Fibroblast of skin of right quadriceps (primary cell): ENCODE measurements at regions not wholly inside any gene's neighbourhood (a gene's known extent, or its start where the extent isn't known, plus 50 kb on each side); places are given as distances from the start of the nearest gene placed in this dataset.
"Not testable (repeated sequence)": the region's sequence is repeated elsewhere in the genome, so short reads cannot be mapped to it uniquely, and the experiment has no call there.

Experiments
- DNase-seq: peaks from one replicate; pipeline ENCODE4 v3.0.0-alpha.2; 2013

GRCh38 chr15:29648415-29648814 is 173.9 kb downstream of the TJP1 start:
- DNase-seq, result not testable (repeated sequence)

GRCh38 chr15:29645841-29646240 is 176.4 kb downstream of the TJP1 start:
- no peak for DNase-seq

- DNase-seq, result not testable (repeated sequence)
These were observed 177.9 kb downstream of the TJP1 start for GRCh38 chr15:29644361-29644760.

GRCh38 chr15:29638781-29639180 is 183.5 kb downstream of the TJP1 start:
- no peak for DNase-seq

GRCh38 chr15:29638011-29638410 is 184.3 kb downstream of the TJP1 start:
- no peak for DNase-seq

- no peak for DNase-seq
These were observed 184.7 kb downstream of the TJP1 start for GRCh38 chr15:29637555-29637954.

GRCh38 chr15:29636921-29637320 is 185.3 kb downstream of the TJP1 start:
- no peak for DNase-seq

GRCh38 chr15:29636140-29636539 is 186.1 kb downstream of the TJP1 start:
- no peak for DNase-seq

- DNase-seq, result no peak
These were observed 186.7 kb downstream of the TJP1 start for GRCh38 chr15:29635513-29636098.

- no peak for DNase-seq
These were observed 188.3 kb downstream of the TJP1 start for GRCh38 chr15:29633971-29634370.

- DNase-seq, result no peak
These were observed 189.4 kb downstream of the TJP1 start for GRCh38 chr15:29632671-29633406.

GRCh38 chr15:29631076-29632070 is 190.9 kb downstream of the TJP1 start:
- DNase-seq, result no peak

- no peak for DNase-seq
These were observed 198.0 kb downstream of the TJP1 start for GRCh38 chr15:29624271-29624670.

GRCh38 chr15:29623116-29623639 is 199.1 kb downstream of the TJP1 start:
- DNase-seq, result no peak

- DNase-seq, result no peak
These were observed 199.6 kb downstream of the TJP1 start for GRCh38 chr15:29622637-29623036.

GRCh38 chr15:29621616-29622015 is 200.7 kb downstream of the TJP1 start:
- no peak for DNase-seq

- no peak for DNase-seq
These were observed 203.7 kb downstream of the TJP1 start for GRCh38 chr15:29618586-29618985.

GRCh38 chr15:29616512-29616911 is 205.8 kb downstream of the TJP1 start:
- no peak for DNase-seq

- no peak for DNase-seq
These were observed 206.5 kb downstream of the TJP1 start for GRCh38 chr15:29615791-29616190.

GRCh38 chr15:29613951-29614382 is 208.3 kb downstream of the TJP1 start:
- DNase-seq, result no peak

- DNase-seq, result peak; percentile 66
These were observed 209.6 kb downstream of the TJP1 start for GRCh38 chr15:29612701-29613100.

- peak; percentile 97 for DNase-seq
These were observed 210.2 kb downstream of the TJP1 start for GRCh38 chr15:29612096-29612495.

- DNase-seq, result no peak
These were observed 211.2 kb downstream of the TJP1 start for GRCh38 chr15:29611057-29611456.
